ENCODE measurements at regions not wholly inside any gene's neighbourhood (a gene's known extent, or its start where the extent isn't known, plus 50 kb on each side); places are given as distances from the start of the nearest gene placed in this dataset.

DNA sequence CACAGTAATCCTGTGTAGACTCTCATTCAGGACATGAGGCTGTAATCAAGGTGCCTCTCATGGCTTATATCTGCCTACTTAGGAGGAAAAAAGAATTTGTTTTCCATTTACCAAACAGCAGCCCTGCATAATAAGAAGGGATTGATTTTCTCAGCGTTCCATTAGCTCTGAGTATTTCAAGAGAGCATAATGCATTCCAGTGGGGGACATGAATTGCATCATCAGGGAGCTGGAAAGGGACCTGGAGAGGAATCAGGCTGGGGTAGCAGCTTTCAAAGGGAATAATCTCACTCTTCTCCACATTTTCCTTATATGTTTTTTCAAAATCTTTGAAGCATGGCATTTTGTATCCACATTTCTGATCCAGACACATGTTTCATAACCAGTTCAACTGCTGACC lies 150.6 kb upstream of the ANKRD28 start:
- no peak overlapping the region for H3K4me3 ChIP-seq (ENCODE audit: low read depth, low read length)
- TF ChIP-seq, protein P1, sequence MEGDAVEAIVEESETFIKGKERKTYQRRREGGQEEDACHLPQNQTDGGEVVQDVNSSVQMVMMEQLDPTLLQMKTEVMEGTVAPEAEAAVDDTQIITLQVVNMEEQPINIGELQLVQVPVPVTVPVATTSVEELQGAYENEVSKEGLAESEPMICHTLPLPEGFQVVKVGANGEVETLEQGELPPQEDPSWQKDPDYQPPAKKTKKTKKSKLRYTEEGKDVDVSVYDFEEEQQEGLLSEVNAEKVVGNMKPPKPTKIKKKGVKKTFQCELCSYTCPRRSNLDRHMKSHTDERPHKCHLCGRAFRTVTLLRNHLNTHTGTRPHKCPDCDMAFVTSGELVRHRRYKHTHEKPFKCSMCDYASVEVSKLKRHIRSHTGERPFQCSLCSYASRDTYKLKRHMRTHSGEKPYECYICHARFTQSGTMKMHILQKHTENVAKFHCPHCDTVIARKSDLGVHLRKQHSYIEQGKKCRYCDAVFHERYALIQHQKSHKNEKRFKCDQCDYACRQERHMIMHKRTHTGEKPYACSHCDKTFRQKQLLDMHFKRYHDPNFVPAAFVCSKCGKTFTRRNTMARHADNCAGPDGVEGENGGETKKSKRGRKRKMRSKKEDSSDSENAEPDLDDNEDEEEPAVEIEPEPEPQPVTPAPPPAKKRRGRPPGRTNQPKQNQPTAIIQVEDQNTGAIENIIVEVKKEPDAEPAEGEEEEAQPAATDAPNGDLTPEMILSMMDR (IDR thresholded peaks at IDR 0.05; ENCODE audit: borderline replicate concordance, insufficient read depth, low read depth, low read length) = no peak

DNA sequence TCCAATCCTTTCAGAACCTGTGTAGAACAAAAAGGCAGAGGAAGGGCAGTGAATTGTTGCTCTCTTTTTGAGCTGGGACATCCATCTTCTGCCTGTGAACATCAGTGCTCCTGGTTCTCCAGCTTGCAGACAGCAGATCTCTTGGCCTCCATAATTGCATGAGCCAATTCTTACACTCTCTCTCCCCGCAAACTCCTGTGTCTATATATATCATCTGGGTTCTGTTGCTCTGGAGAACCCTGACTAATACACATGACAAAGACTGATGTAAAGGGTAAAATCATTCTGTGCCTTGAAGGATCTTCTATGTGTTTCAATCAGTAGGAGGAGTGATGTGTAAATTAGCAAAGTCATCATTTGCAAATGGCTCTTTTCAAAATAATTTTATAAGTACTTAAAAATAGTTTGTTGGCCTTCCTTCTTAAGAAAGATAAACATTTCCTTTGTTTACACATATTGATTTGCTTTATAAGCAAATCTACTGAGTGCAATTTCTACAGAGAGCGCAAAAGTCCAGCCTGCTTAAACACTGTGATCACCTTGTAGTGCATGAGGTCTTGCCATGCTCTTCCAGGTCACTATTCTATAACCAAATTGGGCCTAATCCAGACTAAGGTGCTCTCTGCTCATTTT lies 154.9 kb upstream of the ANKRD28 start:
- H3K4me3 ChIP-seq (ENCODE audit: low read depth, low read length) = no peak overlapping the region
- TF ChIP-seq, protein P1 (IDR thresholded peaks at IDR 0.05; ENCODE audit: borderline replicate concordance, insufficient read depth, low read depth, low read length) = no peak

DNA sequence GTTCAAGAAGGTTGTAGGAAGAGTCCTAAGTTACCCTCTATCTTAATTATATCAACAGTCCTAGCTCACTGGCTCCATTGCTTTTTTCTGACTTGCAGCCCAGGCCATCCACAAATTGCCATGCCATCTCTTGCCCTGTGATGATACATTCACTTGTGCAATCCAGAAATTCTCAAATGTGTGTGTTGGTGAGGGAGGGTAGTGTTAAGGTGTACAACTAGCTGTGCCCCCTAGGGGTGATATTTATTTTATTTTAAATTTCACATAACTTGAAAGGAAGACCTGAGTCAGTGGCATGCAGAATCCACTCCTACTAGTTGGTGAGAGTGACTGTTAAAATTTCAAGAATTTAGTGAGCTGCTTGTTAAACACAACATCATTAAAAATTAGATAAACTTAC lies 156.1 kb upstream of the ANKRD28 start:
- no peak overlapping the region for H3K4me3 ChIP-seq (ENCODE audit: low read depth, low read length)
- TF ChIP-seq, protein P1 (IDR thresholded peaks at IDR 0.05; ENCODE audit: borderline replicate concordance, insufficient read depth, low read depth, low read length) = peak; percentile 15; the same call in 1 of the 2 replicates

DNA sequence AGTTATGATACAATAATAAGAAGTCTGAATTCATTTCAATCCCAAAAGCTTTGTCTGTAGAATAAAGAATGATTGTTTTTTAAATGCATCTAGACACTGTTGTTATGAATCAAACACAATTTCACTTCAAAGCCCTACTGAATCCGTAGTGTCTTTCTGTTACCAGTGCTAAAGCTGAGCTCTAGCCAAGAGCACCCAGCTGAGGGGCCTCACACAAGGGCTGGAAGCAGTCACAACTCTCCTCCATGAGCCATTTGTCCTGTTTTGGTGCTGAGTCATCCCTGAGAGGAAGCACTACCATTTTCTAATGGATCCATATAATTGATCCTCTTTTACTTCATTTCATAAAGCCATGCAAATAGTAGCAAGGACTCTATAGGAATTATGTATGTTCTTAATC lies 158.2 kb upstream of the ANKRD28 start:
- TF ChIP-seq, protein P1 (IDR thresholded peaks at IDR 0.05; ENCODE audit: borderline replicate concordance, insufficient read depth, low read depth, low read length) = no peak
- H3K4me3 ChIP-seq (ENCODE audit: low read depth, low read length) = no peak overlapping the region

DNA sequence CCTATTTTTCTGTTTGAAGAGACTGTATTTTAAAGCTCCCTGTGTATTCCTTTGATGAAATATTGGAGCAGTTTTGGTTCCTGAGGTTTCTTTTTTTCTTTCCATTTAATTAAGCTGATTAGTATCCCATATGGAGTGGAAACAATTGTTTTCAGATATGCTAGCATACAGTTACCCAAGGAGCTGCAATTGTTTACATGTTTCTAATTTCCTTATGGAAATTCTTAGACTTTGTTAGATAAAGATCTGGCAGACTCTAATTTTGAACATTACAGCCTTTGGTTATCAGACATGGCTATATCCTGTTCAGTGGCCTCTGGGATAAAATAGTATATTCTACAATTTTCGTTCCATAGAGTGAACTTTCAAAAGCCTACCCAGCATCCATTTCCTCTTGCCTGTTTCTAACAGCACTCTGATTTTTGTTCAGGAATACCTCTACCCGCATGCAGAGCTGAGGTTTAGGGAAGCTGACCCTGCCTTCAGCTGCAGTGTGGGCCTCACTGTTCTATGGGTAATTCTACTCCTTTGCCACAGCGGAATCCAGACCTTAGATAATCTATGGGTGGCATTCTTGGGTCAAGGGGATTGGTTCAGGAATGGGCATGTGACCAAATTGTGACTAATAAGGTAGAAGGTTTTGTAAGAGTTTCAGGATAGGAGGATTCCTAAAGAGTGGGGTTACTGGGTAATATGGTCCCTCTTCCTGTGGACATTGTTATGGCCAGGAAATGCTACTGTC lies 161.1 kb upstream of the ANKRD28 start:
- no peak overlapping the region for H3K4me3 ChIP-seq (ENCODE audit: low read depth, low read length)
- TF ChIP-seq, protein P1 (IDR thresholded peaks at IDR 0.05; ENCODE audit: borderline replicate concordance, insufficient read depth, low read depth, low read length) = no peak

DNA sequence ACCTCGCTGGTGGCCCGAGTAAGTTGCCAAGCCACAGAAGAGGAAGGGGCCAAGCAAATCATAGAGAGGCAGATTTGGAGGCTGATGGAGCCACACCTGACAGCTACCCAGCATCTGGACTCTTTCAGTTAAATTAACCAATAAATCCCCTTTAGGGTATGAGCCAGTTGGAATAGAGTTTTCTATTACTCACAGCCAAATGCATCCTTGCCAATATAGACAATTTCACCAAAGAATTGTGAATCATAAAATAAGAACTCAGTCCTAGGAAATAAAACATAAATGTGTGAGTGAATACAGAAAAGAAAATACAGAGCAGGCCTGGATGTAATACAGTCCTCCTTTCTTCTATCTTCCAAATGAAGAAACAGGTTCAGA lies 161.6 kb upstream of the ANKRD28 start:
- H3K4me3 ChIP-seq (ENCODE audit: low read depth, low read length) = no peak overlapping the region
- TF ChIP-seq, protein P1 (IDR thresholded peaks at IDR 0.05; ENCODE audit: borderline replicate concordance, insufficient read depth, low read depth, low read length) = no peak
